Coronary artery (tissue), 2 donors: ENCODE measurements at regions not wholly inside any gene's neighbourhood (a gene's known extent, or its start where the extent isn't known, plus 50 kb on each side); places are given as distances from the start of the nearest gene placed in this dataset.
"Not testable (repeated sequence)": the region's sequence is repeated elsewhere in the genome, so short reads cannot be mapped to it uniquely, and the experiment has no call there.

Experiments used
- DNase-seq: peaks from one replicate; pipeline ENCODE4 v3.0.0-alpha.2; 2017; ENCODE audit warnings: low spot score
- H3K27ac ChIP-seq, 2 donors: fragments of 200-600 bp; sonication (generic); one replicate each; pipeline ENCODE4 v1.5.1; 2016 to 2019
- H3K4me3 ChIP-seq: fragments of 200-600 bp; sonication (generic); 2 replicates; pipeline ENCODE4 v1.5.1; 2016; ENCODE audit warnings: mild to moderate bottlenecking, moderate library complexity
- CTCF ChIP-seq: fragments of 200-600 bp; sonication (generic); IDR thresholded peaks from one replicate; pipeline ENCODE4 v1.5.1; 2019; ENCODE audit warnings: antibody characterized with exemption

- Histone ChIP-seq H3K27ac (no peak overlapping the region), H3K4me3 (no peak overlapping the region)
- DNase-seq = no peak
- no peak for TF ChIP-seq CTCF
Measured at GRCh38 chr12:90682398-90682797, 272.6 kb downstream of the CCER1 start.

GRCh38 chr12:90679674-90680073 lies 275.3 kb downstream of the CCER1 start:
- H3K27ac ChIP-seq = no peak overlapping the region
- no peak for TF ChIP-seq CTCF
- DNase-seq = no peak
- H3K4me3 ChIP-seq = no peak overlapping the region

GRCh38 chr12:90677552-90677951 lies 277.4 kb downstream of the CCER1 start:
- no peak overlapping the region for H3K4me3 ChIP-seq
- no peak for DNase-seq
- TF ChIP-seq CTCF = no peak
- no peak overlapping the region for H3K27ac ChIP-seq

- no peak for DNase-seq
- Histone ChIP-seq H3K4me3 (no peak overlapping the region), H3K27ac (no peak overlapping the region)
- no peak for TF ChIP-seq CTCF
Measured at GRCh38 chr12:90677055-90677454, 277.9 kb downstream of the CCER1 start.

- no peak for DNase-seq
- H3K27ac ChIP-seq = no peak overlapping the region
- TF ChIP-seq CTCF = no peak
Measured at GRCh38 chr12:90675106-90675505, 279.9 kb downstream of the CCER1 start.

GRCh38 chr12:90672081-90672480 lies 282.9 kb downstream of the CCER1 start:
- Histone ChIP-seq H3K27ac (no peak overlapping the region), H3K4me3 (no peak overlapping the region)
- DNase-seq = no peak
- no peak for TF ChIP-seq CTCF

More at GRCh38 chr12:90675106-90675505, 279.9 kb downstream of the CCER1 start:
- no peak overlapping the region for H3K4me3 ChIP-seq

- not testable (repeated sequence) for DNase-seq, H3K27ac ChIP-seq, H3K4me3 ChIP-seq
Measured at GRCh38 chr12:90663949-90664348, 291.0 kb downstream of the CCER1 start.

GRCh38 chr12:90659060-90659459 lies 295.9 kb downstream of the CCER1 start:
- no peak for TF ChIP-seq CTCF
- Histone ChIP-seq H3K27ac (no peak overlapping the region), H3K4me3 (no peak overlapping the region)
- no peak for DNase-seq
